ENCODE measurements at regions not wholly inside any gene's neighbourhood (a gene's known extent, or its start where the extent isn't known, plus 50 kb on each side); places are given as distances from the start of the nearest gene placed in this dataset.

GRCh38 chr5:17743580-17744435 is 109.5 kb downstream of the TAF11L14 start:
- no peak for TF ChIP-seq ZNF792 (CRISPR knock-in tag; IDR thresholded peaks at IDR 0.05)
- TF ChIP-seq, protein P1, sequence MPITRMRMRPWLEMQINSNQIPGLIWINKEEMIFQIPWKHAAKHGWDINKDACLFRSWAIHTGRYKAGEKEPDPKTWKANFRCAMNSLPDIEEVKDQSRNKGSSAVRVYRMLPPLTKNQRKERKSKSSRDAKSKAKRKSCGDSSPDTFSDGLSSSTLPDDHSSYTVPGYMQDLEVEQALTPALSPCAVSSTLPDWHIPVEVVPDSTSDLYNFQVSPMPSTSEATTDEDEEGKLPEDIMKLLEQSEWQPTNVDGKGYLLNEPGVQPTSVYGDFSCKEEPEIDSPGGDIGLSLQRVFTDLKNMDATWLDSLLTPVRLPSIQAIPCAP (CRISPR knock-in tag; IDR thresholded peaks at IDR 0.05; ENCODE audit: low read depth): no peak

All from HepG2 (cell line).